HG03175 (cell line): ENCODE measurements at regions not wholly inside any gene's neighbourhood (a gene's known extent, or its start where the extent isn't known, plus 50 kb on each side); places are given as distances from the start of the nearest gene placed in this dataset.
"Not testable (repeated sequence)": the region's sequence is repeated elsewhere in the genome, so short reads cannot be mapped to it uniquely, and the experiment has no call there.

Source experiments
- ATAC-seq: cut with Tn5 transposase; IDR thresholded peaks from one replicate; pipeline ENCODE4 v1.9.1; 2021; ENCODE audit warnings: mild to moderate bottlenecking, moderate library complexity; ENCODE audit not compliant: unreplicated experiment

DNA sequence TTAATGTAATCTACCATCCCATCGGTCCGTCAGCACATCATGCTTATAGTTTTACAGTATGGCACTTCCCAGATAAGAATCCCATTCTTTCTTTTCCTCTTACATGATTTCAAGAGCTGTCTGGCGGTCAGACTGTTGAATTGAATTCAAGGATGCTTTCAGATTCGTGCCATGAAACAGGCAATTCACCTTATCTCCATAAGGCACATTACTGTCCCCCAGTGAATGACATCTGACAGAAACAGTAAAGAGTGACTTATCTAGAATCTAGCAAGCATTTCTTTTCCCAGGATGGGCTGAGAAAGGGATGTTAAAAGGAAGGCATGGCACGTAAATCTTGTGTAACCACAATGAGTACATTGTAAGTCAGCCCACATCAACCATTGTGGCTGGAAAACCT lies 61.1 kb upstream of the SEM1 start:
- no peak for ATAC-seq

GRCh38 chr7:96772139-96772694 lies 62.6 kb upstream of the SEM1 start:
- no peak for ATAC-seq

GRCh38 chr7:96773483-96773882 lies 63.8 kb upstream of the SEM1 start:
- ATAC-seq = no peak

- ATAC-seq = no peak
Observed at GRCh38 chr7:96774358-96774757, 64.7 kb upstream of the SEM1 start.

- no peak for ATAC-seq
Observed at GRCh38 chr7:96775046-96775445, 65.4 kb upstream of the SEM1 start.

- no peak for ATAC-seq
Observed at GRCh38 chr7:96778263-96778662, 68.6 kb upstream of the SEM1 start.

GRCh38 chr7:96781919-96782318 lies 72.3 kb upstream of the SEM1 start:
- ATAC-seq = no peak

- not testable (repeated sequence) for ATAC-seq
Observed at GRCh38 chr7:96782686-96783298, 73.1 kb upstream of the SEM1 start.

GRCh38 chr7:96784597-96784996 lies 75.0 kb upstream of the SEM1 start:
- no peak for ATAC-seq

DNA sequence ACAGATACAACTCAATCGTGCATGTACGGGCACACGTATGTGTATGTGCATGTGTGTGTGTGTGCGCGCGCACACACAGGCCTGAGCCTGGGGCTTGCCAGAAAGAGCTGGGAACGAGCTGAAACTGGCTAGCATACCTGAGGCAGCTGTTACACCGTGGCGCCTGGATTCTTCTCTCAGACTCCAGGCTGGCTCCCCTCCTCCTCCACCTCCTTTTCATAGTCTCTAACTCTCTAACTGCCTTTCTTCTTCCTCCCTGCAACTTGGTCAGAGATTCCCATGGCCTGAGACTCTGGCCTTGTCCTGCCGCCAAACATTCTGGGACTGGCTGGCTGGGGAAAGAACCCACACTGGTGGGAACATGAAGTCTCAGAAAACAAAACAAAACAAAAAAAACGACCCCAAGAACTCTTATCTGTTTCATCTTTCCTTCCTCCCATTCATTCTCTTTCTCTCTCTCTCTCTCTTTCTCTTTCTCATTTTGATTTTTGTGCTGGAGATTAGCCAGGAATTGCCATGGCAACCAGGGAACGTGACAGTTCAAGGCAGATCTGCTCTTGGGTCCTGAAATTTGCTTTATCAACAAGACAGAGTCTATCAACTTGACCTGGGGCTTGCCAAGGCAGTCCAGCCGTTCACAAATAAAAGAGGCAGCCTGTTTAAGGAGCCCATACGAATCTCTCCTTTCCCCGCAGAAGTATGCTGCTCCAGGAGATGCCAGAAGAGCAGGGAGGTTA lies 76.8 kb upstream of the SEM1 start:
- ATAC-seq = no peak

- no peak for ATAC-seq
Observed at GRCh38 chr7:96786998-96787395, 77.4 kb upstream of the SEM1 start.

DNA sequence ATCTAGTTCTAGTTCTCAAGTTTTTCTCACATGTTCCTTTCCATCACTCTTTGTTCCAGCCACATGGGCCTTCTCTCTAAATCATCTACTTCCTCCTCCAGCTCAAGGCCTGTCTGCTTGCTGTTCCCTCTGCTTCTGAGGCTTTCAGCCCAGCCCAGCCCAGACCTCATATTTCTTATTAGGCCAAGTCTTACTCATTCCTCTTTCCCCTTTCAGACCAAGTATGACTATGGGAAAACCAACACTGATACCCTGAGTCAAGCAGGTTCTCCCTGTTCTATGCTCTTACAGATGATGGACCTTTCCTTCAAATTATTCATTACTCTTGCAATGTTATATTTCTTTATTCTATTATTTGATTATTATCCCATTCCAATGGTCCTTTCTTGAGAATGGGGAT lies 80.3 kb upstream of the SEM1 start:
- ATAC-seq = no peak

DNA sequence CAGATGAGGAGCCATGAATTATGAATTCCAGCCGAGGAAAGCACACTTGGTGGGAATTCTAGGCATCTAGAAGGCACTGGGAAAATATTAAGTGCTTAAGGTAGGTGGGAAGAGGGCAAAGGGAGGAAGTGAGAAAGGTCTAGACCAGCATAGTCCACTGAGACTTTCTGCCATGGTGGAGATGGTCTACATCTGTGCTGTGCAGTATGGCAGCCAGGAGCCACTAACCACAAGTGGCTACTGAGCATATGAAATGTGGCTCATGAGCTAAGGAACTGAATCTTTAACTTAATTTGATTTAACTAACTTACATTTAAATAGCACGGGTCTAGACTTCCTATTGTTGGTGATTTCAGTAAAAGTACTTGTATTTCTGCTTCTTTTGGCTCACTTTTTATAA lies 82.5 kb upstream of the SEM1 start:
- ATAC-seq = no peak

DNA sequence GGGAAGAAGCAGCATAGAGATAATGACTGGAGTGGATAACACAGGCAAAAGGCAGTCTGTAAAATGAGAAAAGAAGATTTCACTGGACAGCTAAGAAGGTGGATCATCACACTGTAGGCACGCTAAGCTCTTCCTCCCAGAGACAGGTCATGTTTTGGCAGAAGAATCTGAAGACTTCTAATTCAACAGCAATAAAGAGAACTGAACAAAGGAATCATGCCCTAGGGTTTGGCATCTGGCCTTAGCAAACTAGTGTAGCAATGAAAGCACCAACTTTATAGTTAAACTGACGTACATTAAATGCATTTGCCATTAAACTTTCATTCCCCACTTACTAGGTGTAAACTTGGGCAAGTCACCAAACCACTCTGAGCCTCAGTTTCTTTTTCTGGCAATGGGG lies 84.4 kb upstream of the SEM1 start:
- no peak for ATAC-seq

GRCh38 chr7:96800122-96800521 lies 90.5 kb upstream of the SEM1 start:
- ATAC-seq = no peak

GRCh38 chr7:96800824-96801223 lies 91.2 kb upstream of the SEM1 start:
- no peak for ATAC-seq

GRCh38 chr7:96819111-96819700 lies 109.6 kb upstream of the SEM1 start:
- no peak for ATAC-seq

- not testable (repeated sequence) for ATAC-seq
Observed at GRCh38 chr7:96821131-96821530, 111.5 kb upstream of the SEM1 start.

DNA sequence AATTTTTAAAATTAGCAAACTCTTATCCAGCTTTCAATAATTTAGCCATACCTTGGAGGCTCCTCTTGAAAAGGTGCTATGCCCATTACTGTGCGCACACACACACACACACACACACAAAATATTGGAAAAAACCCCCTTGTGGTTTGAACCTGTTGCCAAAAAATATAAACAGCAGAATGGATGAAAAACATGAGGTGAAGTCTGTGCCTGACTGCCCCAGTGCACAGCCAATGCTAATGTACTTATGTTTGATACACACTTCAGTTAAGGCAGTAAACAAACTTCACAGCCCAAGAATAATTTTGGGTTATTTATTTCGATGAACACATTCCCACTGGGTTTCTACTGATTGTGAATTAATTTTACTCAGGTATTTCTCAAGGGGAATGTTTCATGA lies 113.2 kb upstream of the SEM1 start:
- no peak for ATAC-seq

GRCh38 chr7:96823274-96823673 lies 113.6 kb upstream of the SEM1 start:
- ATAC-seq = no peak

GRCh38 chr7:96824686-96825085 lies 115.0 kb upstream of the SEM1 start:
- ATAC-seq = no peak

DNA sequence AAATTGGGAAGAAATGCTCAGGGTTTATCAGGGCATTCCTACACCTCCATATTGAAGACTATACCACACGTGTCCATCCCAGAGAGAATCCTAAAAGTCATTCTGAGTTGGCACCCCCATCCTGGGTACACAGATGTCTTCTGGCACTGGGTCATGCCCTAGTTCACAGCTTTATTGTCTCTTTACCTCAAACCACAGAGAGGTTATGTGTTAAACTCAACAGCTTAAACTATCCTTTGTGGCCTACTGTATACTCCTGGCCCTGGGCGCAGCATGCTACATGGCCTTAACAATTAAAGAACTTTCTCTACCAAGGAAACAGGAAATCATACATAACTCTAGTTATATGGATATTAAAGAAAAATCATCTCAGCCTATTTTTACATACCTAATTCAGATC lies 115.6 kb upstream of the SEM1 start:
- ATAC-seq = no peak
